GM13977 (cell line): ENCODE measurements at regions not wholly inside any gene's neighbourhood (a gene's known extent, or its start where the extent isn't known, plus 50 kb on each side); places are given as distances from the start of the nearest gene placed in this dataset.

Experiments
- DNase-seq: peaks from one replicate; pipeline ENCODE4 v3.0.0; 2012; ENCODE audit warnings: low spot score
- in situ Hi-C: fragments of 300-500 bp; cut with MboI; formaldehyde crosslinking; loops from one replicate; pipeline ENCODE4 v1.12.0; 2022; ENCODE audit warnings: low sequenced_read_pairs, low pct_unique_long_range_greater_than_20kb, mixed read lengths, inconsistent platforms; ENCODE audit not compliant: unreplicated experiment
- TF ChIP-seq, protein P1 (sequence below): IDR thresholded peaks from 2 replicates; pipeline ENCODE4 v1.5.1; 2012; ENCODE audit warnings: mild to moderate bottlenecking, control low read depth; ENCODE audit not compliant: insufficient read depth; ENCODE audit errors: extremely low read depth, missing control alignments

DNA sequence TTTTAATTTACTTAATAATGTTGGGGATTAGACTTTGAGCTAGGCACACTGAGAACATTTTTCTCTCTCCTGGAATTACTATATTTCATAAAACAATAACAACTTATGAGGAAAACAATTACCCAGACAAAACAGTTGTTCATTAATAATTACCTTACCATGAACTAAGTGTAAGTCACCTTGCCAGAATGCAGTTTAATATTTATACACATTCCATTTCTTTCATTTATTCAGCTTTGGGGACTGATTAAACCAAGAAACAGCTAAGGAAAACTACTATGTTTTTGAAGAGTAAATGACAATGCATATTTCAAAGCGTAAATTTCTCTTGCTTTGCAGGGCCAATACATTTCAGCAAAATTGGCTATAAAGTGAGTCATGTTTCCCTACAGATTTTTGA lies 616.2 kb downstream of the PRELID2 start:
- in situ Hi-C loops, result no loop called here
- DNase-seq, result no peak
- TF ChIP-seq, protein P1, sequence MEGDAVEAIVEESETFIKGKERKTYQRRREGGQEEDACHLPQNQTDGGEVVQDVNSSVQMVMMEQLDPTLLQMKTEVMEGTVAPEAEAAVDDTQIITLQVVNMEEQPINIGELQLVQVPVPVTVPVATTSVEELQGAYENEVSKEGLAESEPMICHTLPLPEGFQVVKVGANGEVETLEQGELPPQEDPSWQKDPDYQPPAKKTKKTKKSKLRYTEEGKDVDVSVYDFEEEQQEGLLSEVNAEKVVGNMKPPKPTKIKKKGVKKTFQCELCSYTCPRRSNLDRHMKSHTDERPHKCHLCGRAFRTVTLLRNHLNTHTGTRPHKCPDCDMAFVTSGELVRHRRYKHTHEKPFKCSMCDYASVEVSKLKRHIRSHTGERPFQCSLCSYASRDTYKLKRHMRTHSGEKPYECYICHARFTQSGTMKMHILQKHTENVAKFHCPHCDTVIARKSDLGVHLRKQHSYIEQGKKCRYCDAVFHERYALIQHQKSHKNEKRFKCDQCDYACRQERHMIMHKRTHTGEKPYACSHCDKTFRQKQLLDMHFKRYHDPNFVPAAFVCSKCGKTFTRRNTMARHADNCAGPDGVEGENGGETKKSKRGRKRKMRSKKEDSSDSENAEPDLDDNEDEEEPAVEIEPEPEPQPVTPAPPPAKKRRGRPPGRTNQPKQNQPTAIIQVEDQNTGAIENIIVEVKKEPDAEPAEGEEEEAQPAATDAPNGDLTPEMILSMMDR, result no peak

GRCh38 chr5:145218019-145218418 lies 617.1 kb downstream of the PRELID2 start:
- no peak for DNase-seq
- TF ChIP-seq, protein P1, result no peak
- in situ Hi-C loops, result no loop called here

DNA sequence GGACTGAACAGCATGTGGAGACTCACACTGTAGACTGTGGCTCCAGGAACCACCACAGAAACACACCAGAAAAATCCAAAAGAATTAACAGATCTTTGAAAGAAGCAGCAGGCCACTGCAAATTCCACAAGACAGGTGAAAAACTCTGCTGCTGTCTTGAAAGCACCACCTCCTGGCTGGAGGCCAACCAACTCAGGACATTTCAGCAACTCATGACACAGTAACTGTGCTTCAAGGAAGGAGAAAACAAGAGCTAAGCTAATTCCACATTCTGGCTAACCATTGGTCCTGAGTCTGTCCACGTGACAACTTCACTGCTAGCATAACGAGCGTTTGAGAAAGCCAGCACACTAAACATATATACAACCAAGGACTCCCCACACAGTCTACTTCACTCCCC lies 625.1 kb downstream of the PRELID2 start:
- TF ChIP-seq, protein P1, result no peak
- DNase-seq, result no peak
- in situ Hi-C loops, result no loop called here

- in situ Hi-C loops, result no loop called here
- TF ChIP-seq, protein P1, result no peak
- no peak for DNase-seq
Measured at GRCh38 chr5:145205546-145205945, 629.6 kb downstream of the PRELID2 start.

GRCh38 chr5:145204743-145205142 lies 630.4 kb downstream of the PRELID2 start:
- no peak for DNase-seq
- TF ChIP-seq, protein P1, result no peak
- in situ Hi-C loops, result no loop called here

DNA sequence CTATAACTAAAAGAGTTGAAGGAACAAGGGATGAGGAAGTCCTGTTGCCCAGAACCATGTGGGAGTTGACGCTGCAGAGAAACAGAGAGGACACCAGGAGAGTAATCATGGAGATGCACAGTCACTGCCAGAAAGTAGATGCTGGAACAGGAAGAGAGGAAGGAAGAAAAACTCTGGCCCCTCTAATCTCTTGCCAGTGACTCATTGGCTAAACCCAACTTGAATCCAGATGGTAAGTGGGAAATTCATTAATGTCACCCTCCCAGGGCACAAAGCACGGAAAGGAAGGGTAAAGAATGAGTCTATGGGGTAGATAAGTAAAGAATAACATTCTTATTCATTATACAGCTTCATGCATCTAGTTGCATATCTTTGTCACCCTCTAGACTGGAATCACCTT lies 631.9 kb downstream of the PRELID2 start:
- in situ Hi-C loops, result no loop called here
- DNase-seq, result no peak
- TF ChIP-seq, protein P1, result no peak

- DNase-seq, result no peak
- in situ Hi-C loops, result no loop called here
- TF ChIP-seq, protein P1, result no peak
Measured at GRCh38 chr5:145198525-145199260, 636.4 kb downstream of the PRELID2 start.
